ENCODE measurements at regions not wholly inside any gene's neighbourhood (a gene's known extent, or its start where the extent isn't known, plus 50 kb on each side); places are given as distances from the start of the nearest gene placed in this dataset.

- ATAC-seq, result no peak
- no peaks in the 10 kb centered on the region for H3K9me2 ChIP-seq (ENCODE audit: insufficient read depth)
- 0 out of 2 replicates have a peak, but pooled peaks cover 7% of the 10 kb centered on the region for H3K27me3 ChIP-seq (ENCODE audit: insufficient read depth, low read length)
- H4K20me1 ChIP-seq (ENCODE audit: insufficient read depth), result no peaks in the 10 kb centered on the region
- no peak overlapping the region for H3K4me3 ChIP-seq (replicated peaks in 1 of 2; ENCODE audit: low read depth in 1 of 2, low read length in 2 of 2)
- intact Hi-C loops (cut with micrococcal nuclease), result no loop called here
- H3K27ac ChIP-seq (ENCODE audit: low read depth, low read length), result no peak overlapping the region
- no peaks in the 10 kb centered on the region for H3K79me2 ChIP-seq (ENCODE audit: insufficient read depth, low read length)
- no peak for DNase-seq (ENCODE audit: low read depth, low spot score)
- H3K4me1 ChIP-seq (ENCODE audit: control insufficient read depth in 1 of 2, insufficient read depth in 2 of 2, low read length in 2 of 2), result no peaks in the 10 kb centered on the region
- TF ChIP-seq MAX (IDR thresholded peaks at IDR 0.05) (no peak), ELF1 (IDR thresholded peaks at IDR 0.05; ENCODE audit: borderline replicate concordance, low read depth) (no peak), REST (IDR thresholded peaks at IDR 0.05; ENCODE audit: low read depth) (no peak), SRF (IDR thresholded peaks at IDR 0.05; ENCODE audit: low read depth) (no peak), ZFX (IDR thresholded peaks at IDR 0.05) (no peak), CTCF (IDR thresholded peaks at IDR 0.05 in 2 of 3, conservative IDR thresholded peaks at IDR 0.05 in 1 of 3; ENCODE audit: borderline replicate concordance in 1 of 3, insufficient read depth in 1 of 3, low read depth in 2 of 3, low read length in 2 of 3) (no peak), EZH2 (IDR thresholded peaks at IDR 0.05) (no peak), JUND (IDR thresholded peaks at IDR 0.05) (no peak), EZH2phosphoT487 (IDR thresholded peaks at IDR 0.05; ENCODE audit: borderline replicate concordance) (no peak), CEBPB (IDR thresholded peaks at IDR 0.05; ENCODE audit: low read depth) (no peak)
- no TSS peak for BruUV-seq (replicated peaks)
- H3K36me3 ChIP-seq (ENCODE audit: control insufficient read depth in 1 of 2, insufficient read depth in 2 of 2, low read length in 2 of 2), result no peaks in the 10 kb centered on the region
- no peaks in the 10 kb centered on the region for H3K9me3 ChIP-seq (ENCODE audit: control insufficient read depth in 1 of 2, insufficient read depth in 1 of 2, low read depth in 1 of 2, low read length in 2 of 2)
- RAD21 ChIA-PET (ENCODE audit: low non-redundant PET in 1 of 2, low total read pairs in 2 of 2, uncharacterized antibody in 2 of 2, unreplicated experiment in 2 of 2), result no interaction called here
- no peak overlapping the region for H2AFZ ChIP-seq (ENCODE audit: low read depth, low read length, poor library complexity, severe bottlenecking)
- no peak overlapping the region for H3K4me2 ChIP-seq (ENCODE audit: low read length)
- no peak overlapping the region for H3K9ac ChIP-seq (ENCODE audit: low read length)
- POLR2A ChIA-PET, result no interaction called here
- CTCF ChIA-PET, result no interaction called here
Observed at GRCh38 chr3:64867224-64867623, 179.4 kb upstream of the ADAMTS9 start.
